HEK293 (cell line): ENCODE measurements at regions not wholly inside any gene's neighbourhood (a gene's known extent, or its start where the extent isn't known, plus 50 kb on each side); places are given as distances from the start of the nearest gene placed in this dataset.

Experiments
- CTCF ChIP-seq: fragments of 450-650 bp; formaldehyde crosslinking; IDR thresholded peaks from 2 replicates; pipeline ENCODE4 v1.5.1; 2016; ENCODE audit warnings: missing biosample characterization, missing genetic modification characterization
- ZNF623 ChIP-seq: fragments of 450-650 bp; formaldehyde crosslinking; IDR thresholded peaks from 2 replicates; pipeline ENCODE4 v1.5.1; 2016; ENCODE audit warnings: missing biosample characterization, missing genetic modification characterization

GRCh38 chr14:87656315-87656714 lies 336.7 kb downstream of the GALC start:
- no peak for TF ChIP-seq CTCF (tag by site-specific recombination)
- TF ChIP-seq ZNF623: no peak
